ENCODE measurements at regions not wholly inside any gene's neighbourhood (a gene's known extent, or its start where the extent isn't known, plus 50 kb on each side); places are given as distances from the start of the nearest gene placed in this dataset.
"Not testable (repeated sequence)": the region's sequence is repeated elsewhere in the genome, so short reads cannot be mapped to it uniquely, and the experiment has no call there.

DNA sequence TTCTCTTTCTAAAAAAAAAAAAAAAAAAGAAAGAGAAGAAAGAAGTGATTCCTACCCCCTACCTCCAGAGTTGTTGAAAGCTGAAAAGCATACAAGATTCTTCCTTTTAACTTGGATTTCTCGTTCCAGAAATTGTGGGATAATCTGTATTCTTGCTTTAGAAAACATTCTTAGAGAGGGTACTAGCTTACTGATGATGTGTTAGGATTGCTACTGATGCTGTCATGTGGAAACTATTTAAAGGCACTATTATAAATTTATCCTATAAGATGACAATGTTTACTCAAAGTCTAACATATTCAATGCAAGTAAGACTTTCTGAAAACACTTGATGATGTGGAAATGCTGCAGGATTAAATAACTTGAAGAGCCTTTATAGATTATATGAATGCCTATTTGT, 204.0 kb upstream of the PUDP start:
- H3K4me3 Mint-ChIP-seq, result no peak overlapping the region
- no peaks in the 10 kb centered on the region for H3K27me3 Mint-ChIP-seq (ENCODE audit: low read depth)
- no peaks in the 10 kb centered on the region for H3K36me3 Mint-ChIP-seq (ENCODE audit: low read depth)
- H3K9me3 Mint-ChIP-seq, result no peaks in the 10 kb centered on the region
- H3K27ac Mint-ChIP-seq, result no peak overlapping the region
- no peak for DNase-seq (ENCODE audit: low spot score)
- H3K4me1 Mint-ChIP-seq (ENCODE audit: low read depth), result no peaks in the 10 kb centered on the region

- Mint-ChIP-seq H3K27ac (no peak overlapping the region), H3K36me3 (ENCODE audit: low read depth) (no peaks in the 10 kb centered on the region), H3K4me1 (ENCODE audit: low read depth) (no peaks in the 10 kb centered on the region), H3K4me3 (no peak overlapping the region), H3K9me3 (no peaks in the 10 kb centered on the region), H3K27me3 (ENCODE audit: low read depth) (no peaks in the 10 kb centered on the region)
- DNase-seq (ENCODE audit: low spot score), result no peak
These were observed 199.5 kb upstream of the PUDP start for GRCh38 chrX:7347465-7347864.

GRCh38 chrX:7346021-7346420, 198.1 kb upstream of the PUDP start:
- no peaks in the 10 kb centered on the region for H3K9me3 Mint-ChIP-seq
- H3K36me3 Mint-ChIP-seq (ENCODE audit: low read depth), result no peaks in the 10 kb centered on the region
- H3K4me3 Mint-ChIP-seq, result no peak overlapping the region
- H3K4me1 Mint-ChIP-seq (ENCODE audit: low read depth), result no peaks in the 10 kb centered on the region
- no peaks in the 10 kb centered on the region for H3K27me3 Mint-ChIP-seq (ENCODE audit: low read depth)
- no peak for DNase-seq (ENCODE audit: low spot score)
- no peak overlapping the region for H3K27ac Mint-ChIP-seq

GRCh38 chrX:7343181-7343580, 195.2 kb upstream of the PUDP start:
- Mint-ChIP-seq H3K27me3 (ENCODE audit: low read depth) (no peaks in the 10 kb centered on the region), H3K36me3 (ENCODE audit: low read depth) (no peaks in the 10 kb centered on the region), H3K4me1 (ENCODE audit: low read depth) (no peaks in the 10 kb centered on the region), H3K4me3 (no peak overlapping the region), H3K27ac (no peak overlapping the region), H3K9me3 (no peaks in the 10 kb centered on the region)
- no peak for DNase-seq (ENCODE audit: low spot score)

DNA sequence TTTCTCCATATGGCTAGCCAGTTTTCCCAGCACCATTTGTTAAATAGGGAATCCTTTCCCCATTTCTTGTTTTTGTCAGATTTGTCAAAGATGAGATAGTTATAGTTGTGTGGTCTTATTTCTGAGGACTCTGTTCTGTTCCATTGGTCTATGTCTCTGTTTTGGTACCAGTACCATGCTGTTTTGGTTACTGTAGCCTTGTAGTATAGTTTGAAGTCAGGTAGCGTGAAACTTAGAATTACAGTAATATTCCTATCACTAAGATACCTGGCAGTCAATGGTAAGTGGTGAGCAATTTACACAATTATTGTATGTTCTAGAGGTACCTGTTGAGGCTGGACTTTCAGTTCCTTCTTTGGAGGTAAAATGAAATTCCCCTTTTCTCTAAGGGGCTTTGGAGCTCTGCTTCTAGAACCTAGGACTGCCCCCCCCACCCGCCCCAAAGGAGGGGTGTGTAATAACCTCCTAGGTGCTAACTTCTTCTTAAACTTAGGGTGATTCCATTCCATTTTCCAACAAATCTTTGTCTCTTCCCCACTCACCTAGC, 187.9 kb upstream of the PUDP start:
- H3K27me3 Mint-ChIP-seq (ENCODE audit: low read depth); H3K9me3 Mint-ChIP-seq; H3K4me3 Mint-ChIP-seq; DNase-seq (ENCODE audit: low spot score); H3K27ac Mint-ChIP-seq; H3K36me3 Mint-ChIP-seq (ENCODE audit: low read depth); H3K4me1 Mint-ChIP-seq (ENCODE audit: low read depth): not testable (repeated sequence)

- Mint-ChIP-seq H3K4me3 (no peak overlapping the region), H3K9me3 (no peaks in the 10 kb centered on the region), H3K27me3 (ENCODE audit: low read depth) (no peaks in the 10 kb centered on the region), H3K27ac (no peak overlapping the region), H3K4me1 (ENCODE audit: low read depth) (no peaks in the 10 kb centered on the region), H3K36me3 (ENCODE audit: low read depth) (no peaks in the 10 kb centered on the region)
- DNase-seq (ENCODE audit: low spot score), result no peak
These were observed 186.4 kb upstream of the PUDP start for GRCh38 chrX:7334253-7334935.

- no peaks in the 10 kb centered on the region for H3K9me3 Mint-ChIP-seq
- H3K27me3 Mint-ChIP-seq (ENCODE audit: low read depth), result no peaks in the 10 kb centered on the region
- no peaks in the 10 kb centered on the region for H3K4me1 Mint-ChIP-seq (ENCODE audit: low read depth)
- no peak for DNase-seq (ENCODE audit: low spot score)
- H3K27ac Mint-ChIP-seq, result no peak overlapping the region
- H3K4me3 Mint-ChIP-seq, result no peak overlapping the region
- no peaks in the 10 kb centered on the region for H3K36me3 Mint-ChIP-seq (ENCODE audit: low read depth)
These were observed 183.2 kb upstream of the PUDP start for GRCh38 chrX:7330971-7331746.

- Mint-ChIP-seq H3K27ac (no peak overlapping the region), H3K36me3 (ENCODE audit: low read depth) (no peaks in the 10 kb centered on the region), H3K4me3 (no peak overlapping the region), H3K9me3 (no peaks in the 10 kb centered on the region), H3K27me3 (ENCODE audit: low read depth) (no peaks in the 10 kb centered on the region), H3K4me1 (ENCODE audit: low read depth) (no peaks in the 10 kb centered on the region)
- DNase-seq (ENCODE audit: low spot score), result no peak
These were observed 182.6 kb upstream of the PUDP start for GRCh38 chrX:7330556-7330955.

DNA sequence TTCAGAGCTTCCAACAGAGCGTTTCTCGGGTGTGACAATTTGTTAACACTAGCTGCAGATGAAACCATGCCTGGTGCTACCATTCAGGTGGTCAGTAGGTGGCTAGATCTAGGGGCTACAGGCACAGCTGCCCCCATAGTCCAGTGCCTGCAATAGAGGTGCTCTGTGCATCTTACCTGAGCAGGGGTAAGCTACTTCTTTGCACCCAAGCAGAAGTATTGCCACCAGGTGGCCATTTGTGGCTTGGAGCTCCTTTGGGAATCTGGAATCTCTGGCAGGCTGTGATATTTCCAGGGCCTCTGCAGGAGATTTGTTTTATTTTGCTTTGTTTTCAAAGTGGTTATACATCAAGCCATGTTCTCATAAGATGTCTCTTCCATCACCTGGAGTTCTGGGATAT, 170.7 kb upstream of the PUDP start:
- no peak for DNase-seq (ENCODE audit: low spot score)
- no peaks in the 10 kb centered on the region for H3K4me1 Mint-ChIP-seq (ENCODE audit: low read depth)

GRCh38 chrX:7318241-7318640, 170.3 kb upstream of the PUDP start:
- Mint-ChIP-seq H3K36me3 (ENCODE audit: low read depth) (no peaks in the 10 kb centered on the region), H3K9me3 (no peaks in the 10 kb centered on the region)
- DNase-seq (ENCODE audit: low spot score), result no peak

More for the DNA sequence above, 170.7 kb upstream of the PUDP start:
- H3K27ac Mint-ChIP-seq, result no peak overlapping the region
- H3K36me3 Mint-ChIP-seq (ENCODE audit: low read depth), result no peaks in the 10 kb centered on the region
- H3K4me3 Mint-ChIP-seq, result no peak overlapping the region
- no peaks in the 10 kb centered on the region for H3K9me3 Mint-ChIP-seq
- no peaks in the 10 kb centered on the region for H3K27me3 Mint-ChIP-seq (ENCODE audit: low read depth)

GRCh38 chrX:7316887-7317286, 168.9 kb upstream of the PUDP start:
- H3K9me3 Mint-ChIP-seq, result no peaks in the 10 kb centered on the region
- H3K27ac Mint-ChIP-seq, result no peak overlapping the region
- no peaks in the 10 kb centered on the region for H3K4me1 Mint-ChIP-seq (ENCODE audit: low read depth)
- H3K4me3 Mint-ChIP-seq, result no peak overlapping the region
- H3K27me3 Mint-ChIP-seq (ENCODE audit: low read depth), result no peaks in the 10 kb centered on the region
- no peak for DNase-seq (ENCODE audit: low spot score)
- H3K36me3 Mint-ChIP-seq (ENCODE audit: low read depth), result no peaks in the 10 kb centered on the region

More at GRCh38 chrX:7318241-7318640, 170.3 kb upstream of the PUDP start:
- no peak overlapping the region for H3K4me3 Mint-ChIP-seq
- H3K27me3 Mint-ChIP-seq (ENCODE audit: low read depth), result no peaks in the 10 kb centered on the region
- no peak overlapping the region for H3K27ac Mint-ChIP-seq
- no peaks in the 10 kb centered on the region for H3K4me1 Mint-ChIP-seq (ENCODE audit: low read depth)

- Mint-ChIP-seq H3K9me3 (no peaks in the 10 kb centered on the region), H3K4me1 (ENCODE audit: low read depth) (no peaks in the 10 kb centered on the region)
These were observed 168.3 kb upstream of the PUDP start for GRCh38 chrX:7316280-7316679.

DNA sequence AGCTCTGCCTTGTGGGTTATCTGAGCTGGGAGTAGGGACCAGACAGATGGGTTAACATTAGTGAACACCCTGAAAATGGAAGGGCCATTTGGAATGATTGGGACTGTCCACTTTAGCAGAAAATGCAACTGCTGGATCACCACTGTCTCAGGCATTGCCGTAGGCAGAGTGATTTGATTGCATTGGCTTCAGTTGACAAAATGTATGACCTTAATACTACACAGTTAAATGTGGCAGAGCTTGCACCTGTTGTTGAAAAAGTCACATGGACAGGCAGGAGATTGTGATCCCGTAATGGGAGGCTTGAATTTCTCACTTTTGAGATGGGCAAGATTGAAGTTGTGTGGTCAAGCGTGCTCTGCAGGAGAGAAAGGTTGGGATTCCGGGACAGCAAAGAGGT, 166.5 kb upstream of the PUDP start:
- Mint-ChIP-seq H3K9me3 (no peaks in the 10 kb centered on the region), H3K27ac (no peak overlapping the region), H3K36me3 (ENCODE audit: low read depth) (no peaks in the 10 kb centered on the region), H3K27me3 (ENCODE audit: low read depth) (no peaks in the 10 kb centered on the region), H3K4me1 (ENCODE audit: low read depth) (no peaks in the 10 kb centered on the region), H3K4me3 (no peak overlapping the region)
- no peak for DNase-seq (ENCODE audit: low spot score)

More at GRCh38 chrX:7316280-7316679, 168.3 kb upstream of the PUDP start:
- no peak overlapping the region for H3K4me3 Mint-ChIP-seq
- H3K27ac Mint-ChIP-seq, result no peak overlapping the region
- no peak for DNase-seq (ENCODE audit: low spot score)
- no peaks in the 10 kb centered on the region for H3K27me3 Mint-ChIP-seq (ENCODE audit: low read depth)
- H3K36me3 Mint-ChIP-seq (ENCODE audit: low read depth), result no peaks in the 10 kb centered on the region

GRCh38 chrX:7307720-7308119, 159.8 kb upstream of the PUDP start:
- H3K27me3 Mint-ChIP-seq (ENCODE audit: low read depth), result no peaks in the 10 kb centered on the region
- no peaks in the 10 kb centered on the region for H3K9me3 Mint-ChIP-seq
- no peak for DNase-seq (ENCODE audit: low spot score)
- no peak overlapping the region for H3K4me3 Mint-ChIP-seq
- no peak overlapping the region for H3K27ac Mint-ChIP-seq
- no peaks in the 10 kb centered on the region for H3K4me1 Mint-ChIP-seq (ENCODE audit: low read depth)
- no peaks in the 10 kb centered on the region for H3K36me3 Mint-ChIP-seq (ENCODE audit: low read depth)

Data from T-helper 2 cell treated with Interferon-gamma antibody and Interleukin-4, amounts not matched to agents 5 μg/mL and 100 μg/mL, for 36 hours (primary cell).